ENCODE measurements at regions not wholly inside any gene's neighbourhood (a gene's known extent, or its start where the extent isn't known, plus 50 kb on each side); places are given as distances from the start of the nearest gene placed in this dataset.

DNA sequence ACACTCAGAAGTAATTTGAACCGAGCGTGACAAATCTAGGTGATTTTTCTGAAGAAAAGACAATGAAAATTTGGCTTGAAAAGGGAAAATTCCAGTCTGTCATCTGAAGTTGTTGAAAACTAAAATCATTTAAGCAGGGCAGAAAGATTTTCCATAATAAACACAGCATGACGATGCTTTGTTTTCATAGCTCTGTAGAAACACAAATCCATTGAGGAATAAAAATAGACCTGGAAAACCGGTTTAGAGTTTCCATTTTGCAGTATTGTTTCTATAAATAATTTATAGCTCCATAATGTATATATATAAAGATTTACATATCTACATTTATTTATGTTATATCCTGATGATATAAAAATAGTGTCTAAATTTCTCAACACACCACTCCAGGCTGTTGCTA is 1918.5 kb upstream of the FLRT2 start:
- Mint-ChIP-seq H3K36me3 (no peaks in the 10 kb centered on the region), H3K27me3 (ENCODE audit: low read depth in 3 of 3) (peaks cover 0 to under 1% (median 0%) of the 10 kb centered on the region in 3 donors), H3K4me3 (no peak overlapping the region), H3K27ac (no peak overlapping the region), H3K9me3 (peaks cover 0 to 19% (median 5%) of the 10 kb centered on the region in 7 donors), H3K4me1 (no peaks in the 10 kb centered on the region)
- no peaks in the 10 kb centered on the region for H4K20me1 ChIP-seq (ENCODE audit: insufficient read depth, low read length)
- no peaks in the 10 kb centered on the region for H3K4me1 ChIP-seq (ENCODE audit: control insufficient read depth in 1 of 2, insufficient read depth in 2 of 2, low read length in 2 of 2)
- intact Hi-C loops (cut with micrococcal nuclease), result no loop called here
- no peak overlapping the region for H3K4me3 ChIP-seq (replicated peaks in 1 of 3; ENCODE audit: low read depth in 2 of 3, low read length in 3 of 3)
- TF ChIP-seq, protein P1, sequence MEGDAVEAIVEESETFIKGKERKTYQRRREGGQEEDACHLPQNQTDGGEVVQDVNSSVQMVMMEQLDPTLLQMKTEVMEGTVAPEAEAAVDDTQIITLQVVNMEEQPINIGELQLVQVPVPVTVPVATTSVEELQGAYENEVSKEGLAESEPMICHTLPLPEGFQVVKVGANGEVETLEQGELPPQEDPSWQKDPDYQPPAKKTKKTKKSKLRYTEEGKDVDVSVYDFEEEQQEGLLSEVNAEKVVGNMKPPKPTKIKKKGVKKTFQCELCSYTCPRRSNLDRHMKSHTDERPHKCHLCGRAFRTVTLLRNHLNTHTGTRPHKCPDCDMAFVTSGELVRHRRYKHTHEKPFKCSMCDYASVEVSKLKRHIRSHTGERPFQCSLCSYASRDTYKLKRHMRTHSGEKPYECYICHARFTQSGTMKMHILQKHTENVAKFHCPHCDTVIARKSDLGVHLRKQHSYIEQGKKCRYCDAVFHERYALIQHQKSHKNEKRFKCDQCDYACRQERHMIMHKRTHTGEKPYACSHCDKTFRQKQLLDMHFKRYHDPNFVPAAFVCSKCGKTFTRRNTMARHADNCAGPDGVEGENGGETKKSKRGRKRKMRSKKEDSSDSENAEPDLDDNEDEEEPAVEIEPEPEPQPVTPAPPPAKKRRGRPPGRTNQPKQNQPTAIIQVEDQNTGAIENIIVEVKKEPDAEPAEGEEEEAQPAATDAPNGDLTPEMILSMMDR (IDR thresholded peaks at IDR 0.05), result no peak
- DNase-seq, result no peak
- H3K27ac ChIP-seq (ENCODE audit: low read depth in 1 of 2, low read length in 2 of 2), result no peak overlapping the region
- no peak overlapping the region for H3K4me2 ChIP-seq (replicated peaks; ENCODE audit: extremely low read depth, low read length, poor library complexity, severe bottlenecking)
- no peak overlapping the region for H3K9ac ChIP-seq (ENCODE audit: insufficient read depth, low read length, poor library complexity, severe bottlenecking)
- 67% methylated on average over 2 of the region's 4 CpGs for WGBS (ENCODE audit: insufficient coverage)
- no peaks in the 10 kb centered on the region for H3K36me3 ChIP-seq (replicated peaks in 1 of 2; ENCODE audit: control insufficient read depth in 1 of 2, insufficient read depth in 2 of 2, low read length in 2 of 2)
- no peaks in the 10 kb centered on the region for H3K27me3 ChIP-seq (ENCODE audit: control insufficient read depth in 2 of 2, insufficient read depth in 2 of 2, low read length in 2 of 2)
- no peaks in the 10 kb centered on the region for H3K79me2 ChIP-seq (ENCODE audit: insufficient read depth, low read length)
- no peak overlapping the region for H2AFZ ChIP-seq (ENCODE audit: insufficient read depth, low read depth, low read length, poor library complexity, severe bottlenecking)
- peaks cover 11 to 15% of the 10 kb centered on the region in 2 donors for H3K9me3 ChIP-seq (replicated peaks in 1 of 2; ENCODE audit: control insufficient read depth in 1 of 2, insufficient read depth in 1 of 2, low read length in 2 of 2)

DNA sequence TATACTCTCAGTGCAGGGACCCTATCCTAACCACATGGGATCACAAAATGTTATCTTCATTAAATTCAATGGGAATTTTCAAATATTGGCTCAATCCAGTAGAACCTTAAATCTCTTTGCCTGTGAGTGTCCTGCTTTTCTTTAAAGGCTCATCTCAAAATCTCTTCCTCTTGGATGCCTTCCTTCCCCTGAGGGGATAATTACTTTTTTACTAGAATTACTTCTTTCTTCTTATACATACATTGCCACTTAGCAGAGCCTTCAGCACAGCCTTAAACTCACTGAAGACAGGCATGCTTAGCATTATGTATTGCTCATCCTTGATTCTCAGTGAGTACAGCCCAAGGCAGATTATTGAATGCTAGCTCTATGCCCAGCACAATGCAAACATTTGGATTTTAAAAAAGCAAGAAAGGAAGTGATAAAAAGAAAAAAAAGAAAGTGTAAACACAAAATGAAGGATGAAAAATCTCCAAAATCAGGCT is 1918.0 kb upstream of the FLRT2 start:
- Histone ChIP-seq H3K79me2 (ENCODE audit: insufficient read depth, low read length) (no peaks in the 10 kb centered on the region), H3K9me3 (replicated peaks in 1 of 2; ENCODE audit: control insufficient read depth in 1 of 2, insufficient read depth in 1 of 2, low read length in 2 of 2) (peaks cover 11 to 15% of the 10 kb centered on the region in 2 donors), H4K20me1 (ENCODE audit: insufficient read depth, low read length) (no peaks in the 10 kb centered on the region), H3K4me2 (replicated peaks; ENCODE audit: extremely low read depth, low read length, poor library complexity, severe bottlenecking) (no peak overlapping the region), H2AFZ (ENCODE audit: insufficient read depth, low read depth, low read length, poor library complexity, severe bottlenecking) (no peak overlapping the region), H3K27me3 (ENCODE audit: control insufficient read depth in 2 of 2, insufficient read depth in 2 of 2, low read length in 2 of 2) (no peaks in the 10 kb centered on the region), H3K27ac (ENCODE audit: low read depth in 1 of 2, low read length in 2 of 2) (no peak overlapping the region), H3K4me1 (ENCODE audit: control insufficient read depth in 1 of 2, insufficient read depth in 2 of 2, low read length in 2 of 2) (no peaks in the 10 kb centered on the region), H3K4me3 (replicated peaks in 1 of 3; ENCODE audit: low read depth in 2 of 3, low read length in 3 of 3) (no peak overlapping the region), H3K36me3 (replicated peaks in 1 of 2; ENCODE audit: control insufficient read depth in 1 of 2, insufficient read depth in 2 of 2, low read length in 2 of 2) (no peaks in the 10 kb centered on the region), H3K9ac (ENCODE audit: insufficient read depth, low read length, poor library complexity, severe bottlenecking) (no peak overlapping the region)
- peaks cover 0 to 14% (median 4%) of the 10 kb centered on the region in 7 donors for H3K9me3 Mint-ChIP-seq
- no peak overlapping the region for H3K27ac Mint-ChIP-seq
- no peak overlapping the region for H3K4me3 Mint-ChIP-seq
- no peaks in the 10 kb centered on the region for H3K27me3 Mint-ChIP-seq (ENCODE audit: low read depth in 3 of 3)
- no peaks in the 10 kb centered on the region for H3K4me1 Mint-ChIP-seq
- TF ChIP-seq, protein P1 (IDR thresholded peaks at IDR 0.05), result no peak
- no peaks in the 10 kb centered on the region for H3K36me3 Mint-ChIP-seq
- intact Hi-C loops (cut with micrococcal nuclease), result no loop called here
- no peak for DNase-seq

Data from CD14-positive monocyte (primary cell).